Activated T-helper 1 cell treated with anti-CD3 and anti-CD28 coated beads, Interleukin-12 subunit alpha, Interleukin-12 subunit beta, Interleukin-2, Interleukin-4 antibody, amounts not matched to agents 30 ng/mL and 10 ng/mL and 1 ng/mL, durations not matched to agents 14 hours and 24 hours and 36 hours (primary cell): ENCODE measurements at regions not wholly inside any gene's neighbourhood (a gene's known extent, or its start where the extent isn't known, plus 50 kb on each side); places are given as distances from the start of the nearest gene placed in this dataset.
"Not testable (repeated sequence)": the region's sequence is repeated elsewhere in the genome, so short reads cannot be mapped to it uniquely, and the experiment has no call there.

ENCODE experiments used
- DNase-seq: peaks from one replicate; pipeline ENCODE4 v3.0.0; 2021; ENCODE audit warnings: low spot score
- H3K27ac Mint-ChIP-seq: one replicate; pipeline ENCODE4 v1.8.0; 2021; ENCODE audit warnings: mild to moderate bottlenecking, mixed read lengths
- H3K27me3 Mint-ChIP-seq: one replicate; pipeline ENCODE4 v1.8.0; 2022; ENCODE audit warnings: mild to moderate bottlenecking, moderate library complexity, mixed read lengths; ENCODE audit not compliant: insufficient read depth
- H3K36me3 Mint-ChIP-seq: one replicate; pipeline ENCODE4 v1.8.0; 2021; ENCODE audit warnings: low read depth, mixed read lengths
- H3K4me1 Mint-ChIP-seq: one replicate; pipeline ENCODE4 v1.8.0; 2021; ENCODE audit warnings: low read depth, mixed read lengths
- H3K4me3 Mint-ChIP-seq: one replicate; pipeline ENCODE4 v1.8.0; 2021; ENCODE audit warnings: mild to moderate bottlenecking, moderate library complexity, mixed read lengths
- H3K9me3 Mint-ChIP-seq: one replicate; pipeline ENCODE4 v1.8.0; 2021; ENCODE audit warnings: mixed read lengths
- intact Hi-C: fragments of 100-400 bp; cut with micrococcal nuclease; formaldehyde crosslinking; loops from one replicate; pipeline ENCODE4 v1.15.1; 2024

DNA sequence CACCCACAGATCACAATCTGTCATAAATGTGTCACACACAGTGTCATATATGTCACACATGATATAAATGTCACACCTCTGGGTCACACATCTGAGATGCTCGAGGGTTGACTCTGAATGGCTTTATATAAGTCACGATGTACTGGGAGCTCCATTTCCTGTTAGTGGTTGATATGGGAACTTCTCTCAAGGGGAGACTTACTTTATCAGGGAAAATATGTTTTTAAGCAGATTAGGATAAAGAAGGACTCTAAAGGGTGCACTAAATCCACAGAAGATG lies 83.9 kb upstream of the MEF2A start:
- H3K27me3 Mint-ChIP-seq, result no peaks in the 10 kb centered on the region
- intact Hi-C loops, result no loop called here
- H3K36me3 Mint-ChIP-seq, result no peaks in the 10 kb centered on the region
- H3K4me1 Mint-ChIP-seq, result peaks cover 24% of the 10 kb centered on the region
- no peak overlapping the region for H3K4me3 Mint-ChIP-seq
- no peak for DNase-seq
- no peaks in the 10 kb centered on the region for H3K9me3 Mint-ChIP-seq
- H3K27ac Mint-ChIP-seq, result no peak overlapping the region

GRCh38 chr15:99482993-99483392 lies 82.8 kb upstream of the MEF2A start:
- Mint-ChIP-seq H3K36me3 (no peaks in the 10 kb centered on the region), H3K27ac (no peak overlapping the region), H3K4me3 (no peak overlapping the region), H3K9me3 (no peaks in the 10 kb centered on the region), H3K27me3 (no peaks in the 10 kb centered on the region), H3K4me1 (peaks cover 25% of the 10 kb centered on the region)
- intact Hi-C loops, result no loop called here
- DNase-seq, result no peak

DNA sequence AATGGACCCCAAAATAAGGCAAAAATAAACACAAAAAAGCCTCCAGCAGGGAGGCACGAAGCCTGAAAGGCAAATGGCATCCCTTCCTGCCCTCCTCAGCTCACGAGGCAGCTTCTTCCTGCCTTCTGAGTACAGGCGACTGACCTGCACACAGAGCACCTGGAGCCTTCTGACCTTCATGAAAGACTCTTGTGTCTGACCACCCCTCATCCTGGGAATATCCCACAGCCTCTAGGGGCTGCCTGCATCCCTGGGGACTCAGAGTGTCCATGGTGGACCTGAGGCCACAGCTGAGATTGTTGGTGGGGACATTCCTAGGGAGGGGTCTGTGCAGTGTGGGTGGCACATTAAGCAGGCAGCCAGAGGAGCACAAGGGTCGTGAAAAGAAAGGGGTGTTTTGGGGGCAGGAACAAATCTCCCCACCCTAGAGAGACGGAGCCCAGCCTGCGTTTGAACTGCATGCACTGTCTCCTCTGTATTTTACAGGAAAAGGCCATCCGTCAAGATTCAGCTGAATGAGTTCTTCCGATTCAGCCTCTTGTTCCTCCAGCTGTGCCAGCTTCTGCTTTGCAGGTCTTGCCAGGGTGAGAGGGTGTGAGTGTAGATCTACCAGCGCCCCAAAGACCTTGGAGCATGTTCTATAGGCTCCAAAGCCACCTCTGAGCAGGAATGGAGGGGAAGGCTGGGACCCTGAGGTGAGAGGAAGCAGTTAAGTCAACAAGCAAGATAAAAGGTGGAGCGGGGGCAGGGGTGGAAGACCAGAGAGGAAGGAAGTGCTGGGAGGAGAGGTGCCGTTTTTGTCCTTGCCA lies 80.4 kb upstream of the MEF2A start:
- intact Hi-C loops, result no loop called here
- Mint-ChIP-seq H3K9me3 (no peaks in the 10 kb centered on the region), H3K27ac (no peak overlapping the region), H3K36me3 (no peaks in the 10 kb centered on the region), H3K4me1 (peaks cover 23% of the 10 kb centered on the region), H3K4me3 (peak overlapping the region; percentile 2), H3K27me3 (peaks cover 2% of the 10 kb centered on the region)
- DNase-seq, result no peak

DNA sequence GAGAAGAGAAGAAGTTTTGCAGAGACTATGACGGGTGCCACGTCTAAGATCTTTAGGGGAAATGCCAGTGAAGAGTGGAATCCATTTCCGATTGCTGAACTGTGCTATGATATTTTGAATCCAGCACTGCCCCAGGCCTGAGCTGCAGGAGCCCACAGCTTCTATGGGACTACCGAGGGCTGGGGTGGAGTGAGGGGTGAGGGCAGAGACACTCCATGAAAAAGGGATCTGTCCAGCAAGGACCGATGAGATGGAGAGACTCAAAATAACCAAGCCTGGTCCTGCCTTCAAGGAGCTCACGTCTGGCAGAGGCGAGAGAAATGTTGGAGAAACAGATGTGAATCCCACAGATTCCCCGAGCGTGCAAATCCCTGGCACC lies 79.8 kb upstream of the MEF2A start:
- no peak overlapping the region for H3K27ac Mint-ChIP-seq
- peaks cover 4% of the 10 kb centered on the region for H3K27me3 Mint-ChIP-seq
- DNase-seq, result no peak
- peaks cover 23% of the 10 kb centered on the region for H3K4me1 Mint-ChIP-seq
- intact Hi-C loops, result no loop called here
- no peaks in the 10 kb centered on the region for H3K36me3 Mint-ChIP-seq
- peak overlapping the region; percentile 2 for H3K4me3 Mint-ChIP-seq
- H3K9me3 Mint-ChIP-seq, result no peaks in the 10 kb centered on the region

DNA sequence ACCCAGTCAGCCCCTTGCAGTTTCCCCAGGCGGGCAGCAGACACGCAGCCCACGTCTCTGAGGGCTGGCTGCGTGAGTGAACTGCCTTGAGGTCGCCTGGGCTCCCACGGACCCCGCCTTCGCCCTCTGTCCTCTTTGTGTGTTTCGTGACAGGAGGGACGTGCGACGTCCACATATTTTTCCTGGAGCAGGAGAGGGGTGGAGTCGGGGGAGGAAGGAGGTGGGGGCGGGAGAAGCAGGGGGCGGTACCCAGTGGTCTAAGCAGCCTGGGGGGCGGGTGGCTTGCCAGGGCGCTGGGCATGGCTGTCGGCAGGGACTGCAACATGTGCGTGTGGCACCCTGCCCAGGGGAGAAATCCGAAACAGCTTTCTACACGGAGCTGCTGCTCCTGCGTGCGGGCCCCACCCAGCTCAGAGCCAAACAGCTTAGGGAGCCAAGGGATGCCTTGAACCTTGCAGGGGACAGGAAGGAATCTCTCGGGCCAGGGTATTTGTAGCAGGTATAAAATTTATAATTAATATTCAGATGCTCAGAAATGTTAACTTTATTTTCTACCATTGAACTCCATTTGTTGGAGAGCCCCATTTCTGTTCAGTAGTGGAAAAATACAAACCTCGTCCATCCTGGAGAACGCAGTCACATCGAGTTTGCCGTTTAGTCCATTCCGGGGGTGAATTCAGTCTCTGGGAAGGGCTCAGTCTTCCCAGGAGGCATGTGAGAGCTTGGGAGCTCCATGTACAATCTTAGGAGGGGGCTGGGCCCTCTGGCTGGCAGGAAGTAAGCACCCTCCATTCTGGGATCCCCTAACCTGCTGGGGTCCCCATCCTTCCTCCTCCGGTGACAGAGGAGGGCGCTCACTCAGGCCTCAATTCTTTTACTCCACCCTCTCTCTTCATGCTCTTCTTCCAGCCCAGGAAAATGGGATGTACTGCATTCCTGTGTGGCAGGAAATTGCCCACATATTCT lies 79.1 kb upstream of the MEF2A start:
- Mint-ChIP-seq H3K4me3 (no peak overlapping the region), H3K9me3 (no peaks in the 10 kb centered on the region), H3K4me1 (peaks cover 21% of the 10 kb centered on the region), H3K27me3 (peaks cover 4% of the 10 kb centered on the region), H3K36me3 (no peaks in the 10 kb centered on the region), H3K27ac (no peak overlapping the region)
- no peak for DNase-seq
- intact Hi-C loops, result no loop called here

- Mint-ChIP-seq H3K27ac (no peak overlapping the region), H3K27me3 (peaks cover 4% of the 10 kb centered on the region), H3K4me1 (peaks cover 15% of the 10 kb centered on the region), H3K4me3 (no peak overlapping the region), H3K9me3 (no peaks in the 10 kb centered on the region), H3K36me3 (no peaks in the 10 kb centered on the region)
- no peak for DNase-seq
- intact Hi-C loops, result no loop called here
Observed at GRCh38 chr15:99487337-99487730, 78.5 kb upstream of the MEF2A start.

GRCh38 chr15:99492275-99492674 lies 73.5 kb upstream of the MEF2A start:
- Mint-ChIP-seq H3K4me1 (peaks cover 13% of the 10 kb centered on the region), H3K9me3 (no peaks in the 10 kb centered on the region), H3K4me3 (no peak overlapping the region), H3K27me3 (peaks cover 4% of the 10 kb centered on the region), H3K36me3 (no peaks in the 10 kb centered on the region), H3K27ac (no peak overlapping the region)
- intact Hi-C loops, result no loop called here
- no peak for DNase-seq

GRCh38 chr15:99492716-99493115 lies 73.1 kb upstream of the MEF2A start:
- H3K4me3 Mint-ChIP-seq, result no peak overlapping the region
- H3K4me1 Mint-ChIP-seq, result peaks cover 13% of the 10 kb centered on the region
- H3K36me3 Mint-ChIP-seq, result peaks cover 2% of the 10 kb centered on the region
- H3K9me3 Mint-ChIP-seq, result peaks cover 3% of the 10 kb centered on the region
- peaks cover 4% of the 10 kb centered on the region for H3K27me3 Mint-ChIP-seq
- no peak for DNase-seq
- H3K27ac Mint-ChIP-seq, result no peak overlapping the region
- intact Hi-C loops, result no loop called here

DNA sequence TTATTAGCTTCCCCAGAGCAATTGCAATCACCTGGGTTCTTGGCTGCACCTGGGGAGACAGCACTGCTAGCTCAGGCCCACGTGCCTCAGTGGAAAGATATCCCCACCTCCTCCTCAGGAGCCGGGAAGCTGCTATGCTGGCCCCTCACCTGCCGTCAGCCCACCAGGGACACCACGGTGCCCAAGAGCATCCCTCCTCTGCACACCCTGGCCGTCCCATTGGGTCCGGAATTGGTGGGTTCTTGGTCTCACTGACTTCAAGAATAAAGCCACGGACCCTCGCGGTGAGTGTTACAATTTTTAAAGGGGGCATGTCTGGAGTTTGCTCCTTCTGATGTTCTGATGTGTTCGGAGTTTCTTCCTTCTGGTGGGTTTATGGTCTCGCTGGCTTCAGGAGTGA lies 72.3 kb upstream of the MEF2A start:
- Mint-ChIP-seq H3K27me3 (peaks cover 4% of the 10 kb centered on the region), H3K36me3 (peaks cover 2% of the 10 kb centered on the region), H3K4me3 (no peak overlapping the region), H3K4me1 (peaks cover 13% of the 10 kb centered on the region), H3K9me3 (peaks cover 7% of the 10 kb centered on the region), H3K27ac (no peak overlapping the region)
- intact Hi-C loops, result no loop called here
- DNase-seq, result no peak

- H3K27ac Mint-ChIP-seq, H3K36me3 Mint-ChIP-seq, H3K4me3 Mint-ChIP-seq, H3K9me3 Mint-ChIP-seq, intact Hi-C loops, H3K27me3 Mint-ChIP-seq, DNase-seq: not testable (repeated sequence)
- H3K4me1 Mint-ChIP-seq, result peaks cover 13% of the 10 kb centered on the region
Observed at GRCh38 chr15:99494536-99495233, 71.1 kb upstream of the MEF2A start.

- Mint-ChIP-seq H3K4me3 (no peak overlapping the region), H3K4me1 (peaks cover 17% of the 10 kb centered on the region), H3K27ac (no peak overlapping the region), H3K9me3 (peaks cover 9% of the 10 kb centered on the region), H3K36me3 (peaks cover 2% of the 10 kb centered on the region), H3K27me3 (peaks cover 1% of the 10 kb centered on the region)
- intact Hi-C loops, result no loop called here
- DNase-seq, result no peak
Observed at GRCh38 chr15:99495430-99496301, 70.1 kb upstream of the MEF2A start.

- Mint-ChIP-seq H3K4me1 (peaks cover 17% of the 10 kb centered on the region), H3K4me3 (no peak overlapping the region), H3K27ac (no peak overlapping the region), H3K36me3 (peaks cover 2% of the 10 kb centered on the region), H3K27me3 (no peaks in the 10 kb centered on the region), H3K9me3 (peaks cover 9% of the 10 kb centered on the region)
- DNase-seq, result no peak
- intact Hi-C loops, result no loop called here
Observed at GRCh38 chr15:99496302-99496629, 69.5 kb upstream of the MEF2A start.
